H9 (cell line): ENCODE measurements at regions not wholly inside any gene's neighbourhood (a gene's known extent, or its start where the extent isn't known, plus 50 kb on each side); places are given as distances from the start of the nearest gene placed in this dataset.

Experiments
- DNase-seq: peaks from one replicate; pipeline ENCODE4 v3.0.0-alpha.2; 2017
- H2AFZ ChIP-seq: one replicate; pipeline ENCODE4 v1.6.1; 2013; ENCODE audit warnings: mild to moderate bottlenecking, low read length, control low read depth, moderate library complexity
- H2AK5ac ChIP-seq: 2 replicates; pipeline ENCODE4 v1.6.1; 2013; ENCODE audit warnings: low read length, control low read depth, mixed read lengths; ENCODE audit not compliant: insufficient read length
- H2BK120ac ChIP-seq: one replicate; pipeline ENCODE4 v1.6.1; 2013; ENCODE audit warnings: low read depth, mild to moderate bottlenecking, low read length, control low read depth, inconsistent platforms; ENCODE audit not compliant: poor library complexity, severe bottlenecking
- H2BK12ac ChIP-seq: 2 replicates; pipeline ENCODE4 v1.6.1; 2013; ENCODE audit warnings: low read length, control low read depth, mixed read lengths, low read depth; ENCODE audit not compliant: insufficient read length
- H2BK15ac ChIP-seq: 2 replicates; pipeline ENCODE4 v1.6.1; 2013; ENCODE audit warnings: low read depth, low read length, control low read depth
- H2BK20ac ChIP-seq: one replicate; pipeline ENCODE4 v1.6.1; 2013; ENCODE audit warnings: low read depth, mild to moderate bottlenecking, low read length, control low read depth, inconsistent platforms; ENCODE audit not compliant: poor library complexity, severe bottlenecking
- H2BK5ac ChIP-seq: 2 replicates; pipeline ENCODE4 v1.6.1; 2013; ENCODE audit warnings: low read length, control low read depth, mixed read lengths; ENCODE audit not compliant: insufficient read length
- H3K14ac ChIP-seq: 2 replicates; pipeline ENCODE4 v1.6.1; 2013; ENCODE audit warnings: low read length, control low read depth; ENCODE audit not compliant: insufficient read depth
- H3K18ac ChIP-seq: 2 replicates; pipeline ENCODE4 v1.6.1; 2013; ENCODE audit warnings: low read depth, mild to moderate bottlenecking, mixed read lengths, low read length, control low read depth; ENCODE audit not compliant: insufficient read length
- H3K23ac ChIP-seq: 2 replicates; pipeline ENCODE4 v1.6.1; 2013; ENCODE audit warnings: low read length, control low read depth, mixed read lengths, low read depth; ENCODE audit not compliant: insufficient read length
- H3K23me2 ChIP-seq: 2 replicates; pipeline ENCODE4 v1.6.1; 2013; ENCODE audit warnings: low read depth, mild to moderate bottlenecking, mixed read lengths, low read length, control low read depth; ENCODE audit not compliant: insufficient read length, poor library complexity, severe bottlenecking
- H3K27ac ChIP-seq: 2 replicates; pipeline ENCODE4 v1.5.1; 2013; ENCODE audit warnings: low read length, control low read depth, mixed read lengths, low read depth; ENCODE audit not compliant: insufficient read length
- H3K27me3 ChIP-seq: 2 replicates; pipeline ENCODE4 v1.6.1; 2013; ENCODE audit warnings: low read length, control low read depth, inconsistent platforms; ENCODE audit not compliant: insufficient read depth
- H3K4ac ChIP-seq: 2 replicates; pipeline ENCODE4 v1.6.1; 2013; ENCODE audit warnings: low read depth, mild to moderate bottlenecking, control low read depth, inconsistent platforms, low read length, moderate library complexity
- H3K4me1 ChIP-seq: 2 replicates; pipeline ENCODE4 v1.6.1; 2013; ENCODE audit warnings: low read length, control low read depth, inconsistent platforms; ENCODE audit not compliant: insufficient read depth
- H3K4me2 ChIP-seq: 2 replicates; pipeline ENCODE4 v1.6.1; 2013; ENCODE audit warnings: low read length, control low read depth, mixed read lengths; ENCODE audit not compliant: insufficient read length, insufficient read depth
- H3K56ac ChIP-seq: 2 replicates; pipeline ENCODE4 v1.6.1; 2013; ENCODE audit warnings: low read depth, mild to moderate bottlenecking, mixed read lengths, low read length, control low read depth; ENCODE audit not compliant: insufficient read length
- H3K79me1 ChIP-seq: 2 replicates; pipeline ENCODE4 v1.6.1; 2013; ENCODE audit warnings: low read depth, mild to moderate bottlenecking, moderate library complexity, low read length, control low read depth, inconsistent platforms; ENCODE audit not compliant: insufficient read depth, poor library complexity, severe bottlenecking
- H3K79me2 ChIP-seq: 2 replicates; pipeline ENCODE4 v1.6.1; 2013; ENCODE audit warnings: low read length, control low read depth, inconsistent platforms; ENCODE audit not compliant: insufficient read depth
- H3K9ac ChIP-seq: 2 replicates; pipeline ENCODE4 v1.6.1; 2013; ENCODE audit warnings: low read length, control low read depth, mixed read lengths; ENCODE audit not compliant: insufficient read length; ENCODE audit errors: extremely low read depth
- H3K9me3 ChIP-seq: one replicate; pipeline ENCODE4 v1.6.1; 2013; ENCODE audit warnings: low read depth, low read length, inconsistent platforms; ENCODE audit not compliant: control insufficient read depth
- H3T11ph ChIP-seq: one replicate; pipeline ENCODE4 v1.6.1; 2013; ENCODE audit warnings: mild to moderate bottlenecking, low read length, control low read depth, inconsistent platforms
- H4K20me1 ChIP-seq: one replicate; pipeline ENCODE4 v1.6.1; 2013; ENCODE audit not compliant: control insufficient read depth, insufficient read length, insufficient read depth
- H4K5ac ChIP-seq: 2 replicates; pipeline ENCODE4 v1.6.1; 2013; ENCODE audit warnings: low read depth, mild to moderate bottlenecking, mixed read lengths, low read length, control low read depth; ENCODE audit not compliant: insufficient read length
- H4K8ac ChIP-seq: replicated peaks from 2 replicates; pipeline ENCODE4 v1.6.1; 2013; ENCODE audit warnings: low read length, control low read depth, mixed read lengths, low read depth; ENCODE audit not compliant: insufficient read length
- H4K91ac ChIP-seq: 2 replicates; pipeline ENCODE4 v1.6.1; 2013; ENCODE audit warnings: low read depth, mild to moderate bottlenecking, moderate library complexity, mixed read lengths, low read length, control low read depth; ENCODE audit not compliant: insufficient read length
- H3K27ac Mint-ChIP-seq, 3 experiments: 2 replicates in 2 of 3; 3 replicates in 1 of 3; pipeline ENCODE4 v1.8.0; 2020 to 2021; ENCODE audit warnings: mixed read lengths in 3 of 3, mild to moderate bottlenecking in 1 of 3, moderate library complexity in 1 of 3
- H3K27me3 Mint-ChIP-seq: 2 replicates; pipeline ENCODE4 v1.8.0; 2021; ENCODE audit warnings: low read depth, mild to moderate bottlenecking, moderate library complexity, mixed read lengths
- H3K36me3 Mint-ChIP-seq, 3 experiments: 2 replicates in 2 of 3; 3 replicates in 1 of 3; pipeline ENCODE4 v1.8.0; 2020 to 2021; ENCODE audit warnings: low read depth in 3 of 3, mixed read lengths in 3 of 3; ENCODE audit not compliant: insufficient read depth in 1 of 3
- H3K4me1 Mint-ChIP-seq, 2 experiments: 2 replicates each; pipeline ENCODE4 v1.8.0; 2020; ENCODE audit warnings: mixed read lengths in 2 of 2
- H3K4me3 Mint-ChIP-seq, 2 experiments: 2 replicates in 1 of 2; 3 replicates in 1 of 2; pipeline ENCODE4 v1.8.0; 2020 to 2021; ENCODE audit warnings: mild to moderate bottlenecking in 2 of 2, mixed read lengths in 2 of 2, moderate library complexity in 1 of 2
- H3K9me3 Mint-ChIP-seq, 2 experiments: 2 replicates in 1 of 2; 3 replicates in 1 of 2; pipeline ENCODE4 v1.8.0; 2020; ENCODE audit warnings: mild to moderate bottlenecking in 2 of 2, mixed read lengths in 2 of 2, moderate library complexity in 1 of 2
- WGBS: extraction: QIAGEN DNeasy Blood & Tissue Kit; methylation state at CpG from one replicate; pipeline ENCODE4 v1.1.7; 2013; ENCODE audit warnings: missing lambda C conversion rate, low lambda C conversion rate, mixed read lengths; ENCODE audit not compliant: insufficient read length; ENCODE audit errors: extremely low coverage; 5-methylcytosine and 5-hydroxymethylcytosine counted together
- TF ChIP-seq, protein P1 (sequence below): fragments of 200-600 bp; sonication (generic); conservative IDR thresholded peaks from 3 replicates; pipeline ENCODE4 v1.8.0; 2021; ENCODE audit warnings: antibody characterized with exemption, mild to moderate bottlenecking

DNA sequence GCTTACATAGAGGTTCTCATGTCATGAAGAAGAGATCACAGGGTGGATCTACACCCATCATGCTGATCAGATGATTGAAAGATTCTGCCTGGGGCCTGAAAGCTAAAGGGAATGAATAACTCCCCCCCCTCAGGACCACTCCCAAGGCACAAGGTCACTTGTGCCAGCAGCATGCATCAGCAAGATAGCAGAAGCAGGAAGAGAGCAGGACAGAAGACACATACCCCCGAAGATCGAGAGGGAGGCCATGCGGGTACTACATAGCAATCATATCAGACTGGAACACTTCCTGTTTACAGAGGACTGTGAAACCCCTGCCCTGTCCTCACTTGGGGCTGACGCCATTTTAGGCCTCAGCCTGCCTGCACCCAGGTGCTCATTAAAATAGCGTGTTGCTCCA lies 143.2 kb upstream of the EDNRB start:
- Histone ChIP-seq H2BK15ac (no peak overlapping the region), H4K20me1 (no peaks in the 10 kb centered on the region), H3K23ac (no peak overlapping the region), H3K56ac (no peak overlapping the region), H3K14ac (no peak overlapping the region), H3K27me3 (no peaks in the 10 kb centered on the region), H3T11ph (no peak overlapping the region), H3K4me1 (no peaks in the 10 kb centered on the region), H3K9ac (no peak overlapping the region), H2BK5ac (no peak overlapping the region), H2AK5ac (no peak overlapping the region), H4K91ac (no peak overlapping the region), H2BK120ac (no peak overlapping the region), H4K5ac (no peak overlapping the region), H3K23me2 (no peaks in the 10 kb centered on the region), H4K8ac (no peak overlapping the region), H3K27ac (no peak overlapping the region), H3K9me3 (peaks cover under 1% of the 10 kb centered on the region), H3K79me1 (no peaks in the 10 kb centered on the region), H2BK12ac (no peak overlapping the region), H3K79me2 (no peaks in the 10 kb centered on the region), H3K18ac (no peak overlapping the region), H3K4ac (no peak overlapping the region), H2AFZ (no peak overlapping the region), H3K4me2 (no peak overlapping the region), H2BK20ac (no peak overlapping the region)
- WGBS = no CpG with 5 or more reads among the region's 5 CpGs
- TF ChIP-seq, protein P1, sequence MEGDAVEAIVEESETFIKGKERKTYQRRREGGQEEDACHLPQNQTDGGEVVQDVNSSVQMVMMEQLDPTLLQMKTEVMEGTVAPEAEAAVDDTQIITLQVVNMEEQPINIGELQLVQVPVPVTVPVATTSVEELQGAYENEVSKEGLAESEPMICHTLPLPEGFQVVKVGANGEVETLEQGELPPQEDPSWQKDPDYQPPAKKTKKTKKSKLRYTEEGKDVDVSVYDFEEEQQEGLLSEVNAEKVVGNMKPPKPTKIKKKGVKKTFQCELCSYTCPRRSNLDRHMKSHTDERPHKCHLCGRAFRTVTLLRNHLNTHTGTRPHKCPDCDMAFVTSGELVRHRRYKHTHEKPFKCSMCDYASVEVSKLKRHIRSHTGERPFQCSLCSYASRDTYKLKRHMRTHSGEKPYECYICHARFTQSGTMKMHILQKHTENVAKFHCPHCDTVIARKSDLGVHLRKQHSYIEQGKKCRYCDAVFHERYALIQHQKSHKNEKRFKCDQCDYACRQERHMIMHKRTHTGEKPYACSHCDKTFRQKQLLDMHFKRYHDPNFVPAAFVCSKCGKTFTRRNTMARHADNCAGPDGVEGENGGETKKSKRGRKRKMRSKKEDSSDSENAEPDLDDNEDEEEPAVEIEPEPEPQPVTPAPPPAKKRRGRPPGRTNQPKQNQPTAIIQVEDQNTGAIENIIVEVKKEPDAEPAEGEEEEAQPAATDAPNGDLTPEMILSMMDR = no peak
- H3K36me3 Mint-ChIP-seq = peaks cover under 1 to 10% (median 8%) of the 10 kb centered on the region in 3 experiments
- H3K27me3 Mint-ChIP-seq = no peaks in the 10 kb centered on the region
- peaks cover 7 to 18% of the 10 kb centered on the region in 2 experiments; a peak in 4 of 5 replicates for H3K9me3 Mint-ChIP-seq
- no peak overlapping the region for H3K27ac Mint-ChIP-seq
- no peak overlapping the region for H3K4me3 Mint-ChIP-seq
- peaks cover 4 to 5% of the 10 kb centered on the region in 2 experiments; a peak in 2 of 4 replicates for H3K4me1 Mint-ChIP-seq
- DNase-seq = no peak
